C1 segment of cervical spinal cord (tissue), 14 donors: ENCODE measurements at regions not wholly inside any gene's neighbourhood (a gene's known extent, or its start where the extent isn't known, plus 50 kb on each side); places are given as distances from the start of the nearest gene placed in this dataset.

Experiments
- DNase-seq, 14 donors: peaks; one replicate each; lab custom pipeline; 2025; lab: John Stamatoyannopoulos, UW

DNA sequence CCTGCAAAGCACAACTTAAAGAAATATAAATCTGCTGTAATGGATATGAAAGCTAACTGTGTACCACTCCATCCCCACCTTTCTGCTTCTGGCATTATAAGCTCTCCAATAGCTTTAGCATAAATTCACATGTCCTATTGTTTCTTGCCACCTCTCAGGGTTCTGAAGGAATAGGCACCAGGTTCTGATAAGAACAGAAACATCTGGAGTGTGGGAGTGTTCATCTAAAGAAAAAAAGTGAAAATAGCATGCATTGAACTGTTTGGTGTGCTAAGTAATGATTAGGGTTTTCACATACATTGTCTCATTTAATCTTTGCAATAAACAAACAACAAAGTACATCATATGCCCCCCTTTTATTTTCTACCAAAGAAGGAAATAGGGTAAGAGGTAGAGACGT is 72.3 kb downstream of the FAM76B start:
- DNase-seq = no peak

DNA sequence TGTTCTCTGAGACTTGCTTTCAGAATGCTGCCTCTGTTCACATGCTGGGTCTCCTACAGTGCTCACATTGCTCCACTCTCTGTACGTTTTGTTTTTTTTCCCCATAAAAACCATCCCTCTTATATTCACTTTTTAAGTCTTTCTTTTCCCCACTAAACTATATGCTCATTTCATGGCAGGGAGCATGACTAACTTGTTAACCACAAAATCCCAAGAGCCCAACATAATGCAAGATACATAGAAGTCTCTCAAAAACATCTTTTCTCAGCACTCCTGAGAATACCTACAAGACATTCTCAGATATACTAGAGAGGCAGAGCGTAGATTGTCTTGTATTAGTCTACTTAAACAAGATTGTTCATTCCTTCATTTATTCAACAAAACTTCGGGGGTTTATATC is 73.3 kb downstream of the FAM76B start:
- no peak for DNase-seq

DNA sequence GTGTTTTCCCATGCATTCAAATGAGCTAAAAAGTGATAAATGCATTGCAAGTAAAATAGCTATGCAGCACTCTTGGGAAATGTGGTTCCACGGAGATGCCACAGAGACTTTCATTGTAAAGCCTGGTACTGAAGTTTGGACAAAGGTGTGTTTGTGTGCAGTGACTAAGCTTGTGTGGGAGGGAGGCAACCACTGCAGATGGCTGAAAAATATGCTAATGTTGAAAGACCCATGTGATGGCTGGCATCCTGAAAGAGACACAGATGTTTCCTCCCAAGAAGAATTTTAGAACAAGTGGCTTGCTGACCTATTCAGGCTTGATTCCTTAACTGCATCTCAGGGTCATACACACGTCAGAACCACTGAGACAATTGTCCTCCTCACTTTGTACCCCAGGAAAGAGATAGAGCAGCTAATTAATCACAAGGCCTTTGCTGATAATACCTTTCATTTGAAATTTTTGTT is 73.8 kb downstream of the FAM76B start:
- peak in 7 of 14 donors; percentile 5 to 31 (median 19) for DNase-seq

DNA sequence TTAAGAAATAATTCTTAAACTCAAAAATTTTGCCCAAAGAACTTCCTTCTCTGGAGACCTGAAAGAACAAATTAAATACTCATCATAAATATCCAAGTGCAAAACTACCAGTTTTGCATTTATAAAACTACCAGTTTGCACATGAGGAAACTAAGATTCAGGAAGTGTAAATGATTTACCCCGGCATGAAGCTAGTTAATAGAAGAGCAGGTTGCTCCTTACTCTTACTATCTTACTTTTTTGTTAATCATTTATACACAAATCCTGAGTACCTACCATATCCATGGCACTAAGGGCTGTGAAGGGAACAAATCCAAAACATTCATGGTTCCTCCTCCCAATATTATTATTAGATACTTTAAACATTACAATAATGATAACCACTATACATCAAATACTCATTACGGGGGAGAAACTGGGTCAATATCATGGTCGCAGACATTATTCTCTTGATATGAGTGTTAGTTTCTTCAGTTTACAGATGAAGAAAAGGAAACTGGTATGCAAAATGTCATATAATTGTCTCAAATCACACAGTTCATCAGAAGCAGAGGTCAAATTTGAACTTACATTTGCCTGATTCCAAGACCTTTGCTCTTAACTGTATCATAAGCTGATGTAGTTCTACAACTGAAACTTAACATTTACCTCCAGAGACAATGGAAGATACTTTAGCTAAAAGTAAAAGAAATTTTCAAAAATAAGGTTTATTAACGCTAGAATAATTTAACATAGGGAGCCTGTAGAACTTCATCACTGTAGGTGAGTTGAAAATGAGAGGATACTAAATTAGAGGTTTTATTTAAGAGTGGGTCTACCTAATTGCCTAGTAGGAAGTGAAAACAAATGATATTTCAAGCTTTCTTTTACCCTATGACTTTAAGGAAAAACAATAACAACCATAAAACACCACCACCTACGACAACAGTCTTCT is 74.5 kb downstream of the FAM76B start:
- DNase-seq = no peak

DNA sequence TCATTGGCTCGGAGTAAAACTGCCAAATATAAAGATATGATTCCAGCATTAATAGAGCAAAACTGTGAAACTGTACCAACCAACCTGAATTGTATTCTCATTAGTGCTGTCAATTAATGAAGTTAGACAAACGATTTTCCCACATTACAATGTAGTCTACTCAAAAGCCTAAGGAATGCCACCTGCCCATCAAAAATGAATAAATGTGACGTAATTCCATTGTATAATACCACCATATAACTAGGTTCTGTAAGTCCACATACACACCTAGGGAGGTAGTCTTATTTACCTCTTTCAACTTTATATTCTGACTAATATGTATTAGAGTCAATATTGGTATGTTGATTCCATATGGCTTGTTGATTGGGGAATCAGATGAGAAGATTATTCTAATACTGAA is 76.2 kb downstream of the FAM76B start:
- no peak for DNase-seq

DNA sequence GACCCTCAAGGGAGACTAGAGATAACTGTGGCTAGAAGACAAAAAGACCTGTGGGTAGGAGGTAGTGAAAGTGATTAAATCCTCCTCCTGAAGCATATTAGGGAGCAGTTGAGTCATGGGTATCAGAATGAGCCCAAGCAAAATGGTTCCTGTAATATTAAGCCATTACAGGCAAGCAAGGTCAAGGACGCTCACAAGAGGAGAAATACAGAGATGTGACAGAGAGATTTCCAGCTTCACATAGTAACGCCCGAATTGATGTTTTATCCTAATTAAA is 77.7 kb downstream of the FAM76B start:
- no peak for DNase-seq

DNA sequence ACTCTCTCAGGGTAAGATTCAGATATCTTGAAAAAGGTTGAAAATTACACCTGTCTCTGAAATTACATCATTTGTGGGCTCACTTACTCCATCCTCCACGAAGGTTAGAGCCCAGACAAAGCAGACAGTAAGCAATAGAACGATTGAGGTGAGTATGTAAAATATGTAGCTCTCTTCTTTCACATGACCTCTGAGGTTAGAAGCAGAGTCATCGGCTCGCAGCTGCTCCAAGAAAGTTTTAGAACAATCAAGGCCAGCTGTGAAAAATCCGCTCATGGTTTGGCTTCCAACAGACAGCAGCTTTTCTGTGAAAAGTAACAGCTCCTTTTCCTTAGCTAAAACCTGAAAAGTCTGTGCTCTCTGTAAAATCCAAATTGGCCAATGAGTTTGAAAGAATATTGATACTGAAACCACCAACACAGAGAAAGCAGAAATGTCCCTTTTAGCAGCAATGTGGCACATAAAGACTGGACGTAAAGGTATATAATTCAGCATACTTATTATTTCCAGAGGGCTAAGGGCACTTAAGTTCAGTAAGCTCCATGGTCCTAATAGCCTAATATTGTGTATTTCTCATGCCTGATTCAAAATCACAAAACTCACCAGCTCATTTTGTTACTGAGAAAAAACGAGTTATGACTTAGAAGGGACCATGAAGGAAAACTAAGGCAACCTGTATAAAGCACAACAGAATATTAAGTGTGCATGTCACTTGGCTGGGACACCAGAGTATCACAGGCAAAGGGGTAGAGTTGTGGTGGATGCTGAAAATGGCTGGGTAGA is 78.2 kb downstream of the FAM76B start:
- no peak for DNase-seq

DNA sequence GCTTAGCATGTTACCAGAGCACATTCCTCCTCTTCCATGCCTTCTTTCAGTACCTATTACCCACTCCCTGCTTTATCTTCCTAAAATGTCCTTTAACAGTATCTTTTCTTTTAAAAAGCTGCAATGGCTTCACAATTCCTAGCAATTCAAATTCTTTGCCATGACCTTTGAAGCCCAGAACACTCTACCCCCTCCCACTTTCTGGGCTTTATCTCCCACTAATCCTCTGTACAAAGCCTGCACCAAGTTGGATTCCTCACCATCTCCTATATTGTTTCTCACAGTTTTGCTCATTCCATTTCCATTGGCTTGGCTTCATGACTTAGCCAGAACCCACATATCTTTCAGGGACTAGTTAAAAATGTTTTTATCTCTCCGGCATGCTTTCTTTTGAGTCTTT is 80.9 kb downstream of the FAM76B start:
- DNase-seq = no peak

DNA sequence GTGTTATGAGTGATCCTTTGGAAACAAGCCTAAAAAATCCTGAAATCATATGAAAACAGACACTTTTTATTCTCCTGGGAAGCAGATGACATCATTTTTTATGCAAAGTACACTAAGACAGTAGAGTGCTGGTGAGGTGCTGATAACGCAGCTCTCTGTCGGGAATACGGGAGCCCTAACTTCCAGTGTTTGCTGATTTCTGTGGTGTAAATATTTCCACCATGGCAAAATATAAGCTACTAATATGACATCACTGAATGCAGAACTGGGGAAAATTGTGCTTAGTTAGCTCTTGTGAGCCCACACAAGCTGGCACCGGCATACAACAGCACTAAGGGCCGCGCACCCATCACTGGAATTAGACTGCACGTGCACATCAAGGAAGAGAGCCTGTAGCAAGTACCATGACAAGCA is 82.6 kb downstream of the FAM76B start:
- no peak for DNase-seq

DNA sequence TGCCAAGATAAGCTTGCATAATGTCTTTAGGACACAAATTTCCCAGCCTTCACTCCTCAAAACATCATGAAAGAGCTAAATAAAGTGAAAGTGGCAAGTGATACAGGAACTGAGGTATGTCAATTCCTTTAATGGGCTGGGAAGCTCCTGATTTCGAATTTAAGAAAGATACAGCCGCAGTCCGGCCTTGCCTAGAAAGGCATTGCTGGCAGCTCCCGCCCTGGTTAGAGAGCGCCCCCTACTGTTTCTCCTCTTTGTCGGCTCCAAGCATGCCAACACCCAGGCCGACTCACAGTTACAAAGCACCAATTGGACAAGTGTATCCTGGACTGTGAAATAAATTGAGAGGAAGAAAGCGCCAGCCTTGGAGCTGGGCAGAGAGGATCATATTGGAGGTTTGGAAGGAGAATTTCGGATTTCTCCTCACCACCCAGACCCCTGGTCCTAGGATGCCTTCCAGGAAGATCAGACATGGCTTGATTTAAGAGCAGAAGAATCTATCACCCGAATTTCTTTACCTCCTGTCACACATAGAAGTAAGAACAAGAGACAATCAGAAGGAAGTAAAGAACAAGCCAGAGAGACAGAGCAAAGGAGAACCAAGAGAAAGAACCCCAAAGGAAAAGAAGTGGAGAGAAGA is 84.0 kb downstream of the FAM76B start:
- DNase-seq = peak; percentile 10 to 83 (median 68)

DNA sequence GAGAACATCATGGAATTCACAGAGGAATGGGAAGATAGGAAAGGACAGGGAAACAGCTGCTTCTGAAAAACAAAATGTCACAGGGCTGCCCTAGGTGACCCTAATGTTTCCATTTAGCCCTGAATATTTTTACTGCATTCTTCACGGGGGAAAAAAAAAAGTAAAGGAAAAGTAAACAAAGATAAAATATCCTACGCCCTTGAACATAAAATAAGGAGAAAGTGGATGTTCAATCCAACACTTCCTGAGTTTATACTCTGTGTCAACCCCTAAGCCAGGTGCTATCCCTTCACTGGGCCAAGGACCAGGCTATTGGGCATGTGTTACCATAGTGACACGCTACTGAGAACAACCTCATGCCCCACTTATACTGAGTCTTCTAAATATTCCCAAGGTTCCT is 84.7 kb downstream of the FAM76B start:
- no peak for DNase-seq

DNA sequence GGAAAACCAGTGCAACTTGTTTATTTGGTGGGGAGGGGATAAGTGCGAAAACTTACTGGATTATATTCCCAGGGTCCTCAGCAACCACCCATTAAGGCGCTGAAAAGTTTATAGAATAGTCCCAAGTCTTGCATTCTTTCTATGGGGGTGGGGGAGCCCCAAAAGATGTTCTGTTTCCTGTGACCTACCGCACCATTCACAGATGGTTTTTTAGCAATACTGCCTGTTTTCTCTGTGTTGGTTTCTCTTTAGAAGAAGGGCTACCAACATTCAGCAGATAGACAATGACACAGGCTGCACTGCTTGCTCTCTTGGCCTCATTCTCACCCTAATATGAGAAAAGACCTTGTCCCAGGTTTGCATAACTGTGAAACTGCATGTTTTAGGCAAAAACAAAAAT is 86.5 kb downstream of the FAM76B start:
- DNase-seq = no peak

DNA sequence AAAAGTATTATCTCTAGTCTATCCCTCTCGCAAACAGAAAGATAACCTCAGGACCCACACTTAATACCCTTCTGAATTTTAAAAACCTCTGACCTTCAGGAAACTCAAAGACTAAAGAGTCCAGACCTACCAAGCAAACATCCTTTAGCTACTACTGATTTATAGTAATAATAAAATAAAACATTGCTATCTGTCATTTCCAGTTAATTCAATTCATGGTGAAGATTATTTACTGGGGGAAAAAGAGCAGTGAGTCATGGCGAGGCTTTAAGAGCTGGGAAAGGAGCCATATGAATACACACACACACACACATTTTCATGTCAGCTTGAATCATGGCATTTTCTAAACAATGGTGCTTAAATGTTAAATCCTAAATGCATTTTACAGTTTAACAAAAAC is 87.1 kb downstream of the FAM76B start:
- no peak for DNase-seq

DNA sequence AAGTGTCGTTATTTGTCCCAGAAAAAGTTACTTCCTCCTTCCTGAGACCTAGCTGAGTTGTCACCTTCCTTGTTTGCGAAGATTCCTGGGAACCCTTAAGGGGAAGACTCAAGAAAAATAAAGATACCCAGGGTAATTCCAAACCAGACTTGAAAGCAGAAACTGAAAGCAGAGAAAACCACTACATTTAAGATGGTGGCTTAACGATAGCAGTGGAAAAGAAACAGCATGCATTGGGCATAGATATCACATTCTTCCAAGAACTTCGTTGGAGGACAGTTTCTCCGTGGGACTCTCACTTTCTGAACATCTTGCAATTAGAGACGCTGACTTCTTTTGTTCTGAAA is 89.1 kb downstream of the FAM76B start:
- no peak for DNase-seq

DNA sequence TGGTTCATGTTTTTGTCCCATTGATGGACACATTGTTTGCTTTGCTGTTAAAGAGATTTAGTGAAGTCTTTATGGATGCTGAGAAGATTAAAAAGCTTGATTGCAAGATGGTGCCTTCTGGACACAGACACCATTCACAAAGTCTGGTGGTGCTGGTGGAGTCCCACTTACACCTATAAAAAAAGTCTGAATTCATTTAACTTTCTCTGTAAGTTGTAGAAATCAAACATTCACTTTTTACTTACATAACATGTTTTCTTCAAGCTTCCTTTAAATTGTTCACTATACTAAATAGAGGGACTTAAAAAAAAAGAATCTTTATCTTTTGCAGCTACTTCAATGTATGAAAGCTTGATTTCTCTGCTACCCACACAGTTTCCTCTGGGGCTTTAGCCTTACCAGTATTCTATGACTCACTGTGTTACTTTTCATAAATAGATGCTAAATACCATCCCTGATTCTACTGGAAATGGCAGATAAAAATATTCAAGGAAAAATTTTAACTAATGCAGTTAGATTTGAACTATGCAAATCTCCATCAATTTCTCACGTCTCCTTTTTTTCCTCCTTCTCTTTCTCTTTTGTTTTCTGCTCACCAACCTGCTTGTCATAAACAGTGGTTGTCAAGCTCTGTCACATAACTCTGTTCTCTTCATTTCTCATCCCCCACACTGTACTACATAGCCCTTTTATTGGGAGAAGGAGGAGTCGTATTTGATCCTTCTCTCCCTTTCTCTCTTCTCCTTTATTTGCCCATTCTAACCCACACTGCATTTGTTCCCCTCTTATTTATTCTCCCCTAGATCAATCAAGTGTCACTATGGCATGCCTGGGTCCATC is 89.7 kb downstream of the FAM76B start:
- DNase-seq = no peak

DNA sequence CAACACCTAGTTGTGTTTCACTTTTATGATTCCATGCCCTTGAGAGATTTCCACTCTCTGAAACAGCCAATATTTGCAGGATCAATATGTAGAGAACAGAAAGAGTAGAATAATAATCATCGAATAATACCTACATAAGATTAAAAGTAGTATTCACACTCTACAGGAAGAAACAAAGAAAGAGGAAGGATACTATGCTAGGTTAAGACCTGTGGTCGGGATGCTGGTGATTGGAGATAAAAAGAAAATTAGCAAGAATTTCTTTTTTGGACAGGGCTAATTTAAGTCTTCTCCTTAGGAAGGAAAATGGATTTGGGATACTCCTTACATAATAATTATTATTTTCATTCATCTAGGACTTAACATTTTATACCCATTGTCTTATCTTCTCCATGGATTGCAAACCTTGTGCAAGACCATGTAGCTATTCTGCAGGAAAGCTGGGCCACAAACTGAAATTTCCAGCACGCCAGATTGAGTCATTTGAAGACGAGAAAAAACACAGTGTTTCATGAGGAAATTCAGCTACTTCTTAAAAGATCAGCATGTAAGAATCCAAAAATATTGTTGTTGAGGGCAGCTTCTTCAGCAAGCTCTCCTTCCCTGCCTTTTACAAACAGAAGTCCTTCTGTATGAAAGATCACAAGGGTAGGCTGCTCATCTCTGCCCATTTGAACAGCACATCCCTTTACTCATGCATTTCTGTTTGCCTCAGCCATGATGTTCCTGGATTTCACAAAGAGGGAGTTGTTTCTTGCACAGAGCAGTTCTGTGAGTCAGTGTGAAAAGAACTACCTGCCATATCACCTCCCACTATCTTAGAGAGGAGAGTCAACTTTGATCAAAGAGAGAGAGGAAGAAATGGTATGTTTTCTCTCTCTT is 90.7 kb downstream of the FAM76B start:
- DNase-seq = peak in 1 of 14 donors; percentile 0

DNA sequence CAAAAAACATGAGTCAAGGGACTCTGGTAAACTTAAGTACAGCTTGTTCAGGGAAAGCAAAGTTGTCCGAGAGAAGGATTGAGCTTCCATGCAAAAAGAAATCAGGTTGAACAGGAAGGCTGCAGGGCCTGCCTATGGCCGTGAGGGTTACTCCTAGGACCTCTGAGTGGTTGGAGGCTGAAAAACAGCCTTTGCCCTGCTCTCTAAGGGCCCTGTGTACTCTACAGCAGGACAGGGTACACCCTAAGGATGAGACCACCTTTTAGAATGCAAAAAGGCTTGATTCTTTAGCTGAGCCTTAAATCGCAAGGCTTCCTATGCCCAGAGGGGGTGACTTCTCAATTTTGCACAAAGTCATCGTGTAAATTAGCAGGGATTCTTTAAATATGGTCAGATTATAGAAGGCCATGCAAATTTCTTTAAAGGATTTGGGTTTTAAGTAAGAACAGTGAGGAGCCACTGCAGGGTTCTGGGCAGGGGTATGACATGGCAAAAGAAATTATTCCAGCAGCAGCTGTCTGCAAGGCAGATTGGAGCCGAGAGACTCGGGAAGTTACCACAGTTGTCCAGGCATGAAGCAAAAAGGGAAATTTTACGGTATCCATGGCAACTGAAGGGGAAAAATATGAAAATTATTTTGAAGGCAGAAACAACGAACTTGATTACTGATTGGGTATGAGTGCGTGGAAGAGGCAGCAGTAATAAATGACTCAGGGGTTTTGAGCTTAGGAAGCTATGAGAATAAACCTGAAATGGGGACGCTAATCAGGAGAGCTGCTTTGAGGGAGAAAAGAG is 91.8 kb downstream of the FAM76B start:
- no peak for DNase-seq

DNA sequence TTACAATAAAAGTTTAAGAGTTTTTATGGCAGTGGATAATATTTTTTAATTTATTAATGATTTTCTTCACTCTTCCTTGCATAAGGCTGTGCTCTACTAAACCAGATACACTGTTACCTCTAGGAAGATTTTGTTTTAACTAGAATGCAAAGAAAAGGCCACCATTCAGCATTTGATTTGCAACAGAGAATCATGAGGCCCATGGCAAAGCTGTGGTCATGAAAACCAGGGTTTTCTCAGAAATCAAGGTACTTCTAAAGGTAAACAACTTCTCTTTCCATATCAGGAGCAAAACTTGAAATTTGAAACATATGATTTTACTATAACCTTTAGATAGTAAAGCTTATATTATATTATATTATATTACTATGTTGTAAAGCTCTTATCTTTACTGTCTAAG is 94.4 kb downstream of the FAM76B start:
- no peak for DNase-seq

DNA sequence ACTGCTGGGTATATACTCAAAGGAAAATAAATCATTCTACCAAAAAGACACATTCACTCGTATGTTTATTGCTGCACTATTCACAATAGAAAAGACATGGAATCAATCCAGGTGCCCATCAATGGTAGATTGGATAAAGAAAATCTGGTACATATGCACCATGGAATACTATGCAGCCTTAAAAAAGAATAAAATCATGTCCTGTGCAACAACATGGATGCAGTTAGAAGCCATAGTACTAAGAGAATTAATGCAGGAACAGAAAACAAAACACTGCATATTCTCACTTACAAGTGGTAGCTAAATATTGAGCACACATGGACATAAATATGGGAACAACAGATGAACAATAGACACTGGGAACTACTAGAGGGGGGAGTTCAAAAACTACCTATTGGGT is 96.3 kb downstream of the FAM76B start:
- no peak for DNase-seq
